GM13977 (cell line): ENCODE measurements at regions not wholly inside any gene's neighbourhood (a gene's known extent, or its start where the extent isn't known, plus 50 kb on each side); places are given as distances from the start of the nearest gene placed in this dataset.

Source experiments
- DNase-seq: peaks from one replicate; pipeline ENCODE4 v3.0.0; 2012; ENCODE audit warnings: low spot score
- CTCF ChIP-seq: IDR thresholded peaks from 2 replicates; pipeline ENCODE4 v1.5.1; 2012; ENCODE audit warnings: mild to moderate bottlenecking, control low read depth; ENCODE audit not compliant: insufficient read depth; ENCODE audit errors: extremely low read depth, missing control alignments
- in situ Hi-C: fragments of 300-500 bp; cut with MboI; formaldehyde crosslinking; loops from one replicate; pipeline ENCODE4 v1.12.0; 2022; ENCODE audit warnings: low sequenced_read_pairs, low pct_unique_long_range_greater_than_20kb, mixed read lengths, inconsistent platforms; ENCODE audit not compliant: unreplicated experiment

GRCh38 chr5:93275376-93275775 lies 305.6 kb downstream of the NR2F1-AS1 start:
- TF ChIP-seq CTCF, result no peak
- in situ Hi-C loops, result no loop called here
- DNase-seq, result no peak

DNA sequence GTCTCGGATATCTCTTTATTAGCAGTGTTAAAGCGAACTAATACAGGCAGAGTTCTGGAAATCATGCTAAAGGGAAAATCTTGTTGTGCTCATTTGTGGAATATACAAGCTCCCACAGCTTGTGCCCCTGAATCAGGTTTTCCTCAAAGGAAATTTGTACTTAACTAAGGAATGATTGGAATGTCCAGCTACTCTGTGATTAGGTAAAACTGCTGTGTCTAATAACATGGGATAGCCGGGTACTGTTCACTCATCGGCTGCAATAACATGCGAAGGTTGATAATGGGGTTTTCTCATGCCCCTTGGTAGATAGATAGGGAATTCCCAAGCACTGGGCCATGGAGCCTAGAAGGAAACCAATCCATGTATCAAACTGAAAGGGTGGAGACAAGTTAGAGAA lies 306.7 kb downstream of the NR2F1-AS1 start:
- no peak for TF ChIP-seq CTCF
- no peak for DNase-seq
- in situ Hi-C loops, result no loop called here

DNA sequence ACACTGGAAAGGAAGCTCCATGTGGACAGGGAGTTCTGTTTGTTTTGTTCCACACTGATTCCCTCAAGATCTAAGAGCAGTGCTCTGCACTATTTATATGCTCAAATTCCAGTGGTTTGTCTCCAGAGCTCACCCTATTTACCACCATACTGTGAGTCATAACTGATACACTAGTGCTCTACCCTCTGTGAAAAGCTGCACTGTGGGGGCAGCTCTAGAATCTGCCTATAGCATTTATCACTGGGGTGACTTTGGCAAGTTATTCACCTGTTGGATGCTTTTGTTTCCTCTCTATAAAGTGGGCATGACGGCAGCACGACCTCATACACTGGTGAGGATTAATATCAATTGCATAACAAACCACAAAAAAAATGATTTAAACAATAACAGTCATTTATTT lies 307.8 kb downstream of the NR2F1-AS1 start:
- in situ Hi-C loops, result no loop called here
- DNase-seq, result no peak
- no peak for TF ChIP-seq CTCF

DNA sequence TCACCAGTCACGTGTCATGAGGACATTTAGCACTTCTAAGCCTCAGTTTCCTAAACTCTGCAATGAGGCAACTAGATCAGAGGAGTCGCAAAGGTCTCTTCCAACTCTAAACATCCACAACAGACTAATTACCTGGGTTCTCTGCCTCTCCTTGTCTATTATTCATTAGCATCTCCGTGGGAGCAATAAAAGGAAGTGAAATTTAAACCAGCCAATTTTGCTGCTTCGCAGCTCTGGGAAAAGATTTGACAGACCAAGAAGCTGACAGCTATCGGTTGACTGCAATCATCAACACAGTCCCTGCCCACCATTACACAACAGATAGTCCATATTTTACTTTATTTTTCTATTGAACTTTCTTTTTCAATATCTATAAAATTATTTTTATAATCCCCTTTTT lies 308.9 kb downstream of the NR2F1-AS1 start:
- DNase-seq, result no peak
- TF ChIP-seq CTCF, result no peak
- in situ Hi-C loops, result no loop called here

- DNase-seq, result no peak
- no peak for TF ChIP-seq CTCF
- in situ Hi-C loops, result no loop called here
Measured at GRCh38 chr5:93267736-93268135, 313.3 kb downstream of the NR2F1-AS1 start.

GRCh38 chr5:93267276-93267675 lies 313.7 kb downstream of the NR2F1-AS1 start:
- DNase-seq, result no peak
- in situ Hi-C loops, result no loop called here
- TF ChIP-seq CTCF, result no peak

DNA sequence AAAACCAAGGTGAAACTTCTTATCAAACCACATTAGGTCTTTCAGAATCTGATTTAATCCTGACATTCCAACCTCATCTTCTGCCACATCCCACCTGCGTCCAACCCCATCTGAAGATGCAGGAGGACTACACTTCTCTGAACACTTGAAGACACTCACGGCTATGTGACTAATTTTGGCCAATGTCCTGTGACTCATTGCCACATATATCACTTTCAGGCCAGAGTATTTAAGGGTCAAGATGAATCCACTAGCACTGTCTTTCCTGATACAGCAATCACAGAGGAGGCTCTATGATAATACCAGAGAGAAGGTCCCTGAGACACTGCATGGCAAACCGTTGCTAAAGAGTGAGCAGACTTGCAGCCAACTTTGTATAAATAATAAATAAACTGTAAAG lies 323.4 kb downstream of the NR2F1-AS1 start:
- TF ChIP-seq CTCF, result no peak
- DNase-seq, result no peak
- in situ Hi-C loops, result no loop called here
